Left ventricle myocardium inferior (tissue), 1 donor: ENCODE measurements at regions not wholly inside any gene's neighbourhood (a gene's known extent, or its start where the extent isn't known, plus 50 kb on each side); places are given as distances from the start of the nearest gene placed in this dataset.

Experiments
- DNase-seq: peaks from one replicate; pipeline ENCODE4 v3.0.0-alpha.2; 2020
- H3K27ac ChIP-seq: fragments of 200-600 bp; replicated peaks from 2 replicates; pipeline ENCODE4 v1.8.0; 2021
- H3K27me3 ChIP-seq: fragments of 200-600 bp; 2 replicates; pipeline ENCODE4 v1.8.0; 2021; ENCODE audit warnings: low read depth
- H3K36me3 ChIP-seq: fragments of 200-600 bp; 2 replicates; pipeline ENCODE4 v1.8.0; 2021
- H3K4me1 ChIP-seq: fragments of 200-600 bp; 2 replicates; pipeline ENCODE4 v1.8.0; 2021
- H3K4me3 ChIP-seq: fragments of 200-600 bp; 2 replicates; pipeline ENCODE4 v1.8.0; 2021; ENCODE audit warnings: mild to moderate bottlenecking, moderate library complexity
- H3K9me3 ChIP-seq: fragments of 200-600 bp; replicated peaks from 2 replicates; pipeline ENCODE4 v1.8.0; 2021
- CTCF ChIP-seq: fragments of 200-600 bp; IDR thresholded peaks from 2 replicates; pipeline ENCODE4 v1.8.0; 2021; ENCODE audit warnings: antibody characterized with exemption, mild to moderate bottlenecking, borderline replicate concordance
- intact Hi-C: fragments of 100-400 bp; cut with micrococcal nuclease; formaldehyde crosslinking; loops from one replicate; pipeline ENCODE4 v1.11.0; 2022
- donor health status: DM: no; HTN: yes; CAD: no; lungs with severe emphysema.

GRCh38 chr4:138655286-138655685 is 360.3 kb upstream of the NOCT start:
- no peak for TF ChIP-seq CTCF
- Histone ChIP-seq H3K4me3 (no peak overlapping the region), H3K27me3 (no peaks in the 10 kb centered on the region), H3K9me3 (no peaks in the 10 kb centered on the region), H3K36me3 (no peaks in the 10 kb centered on the region), H3K27ac (no peak overlapping the region), H3K4me1 (no peaks in the 10 kb centered on the region)
- no peak for DNase-seq
- intact Hi-C loops: no loop called here

DNA sequence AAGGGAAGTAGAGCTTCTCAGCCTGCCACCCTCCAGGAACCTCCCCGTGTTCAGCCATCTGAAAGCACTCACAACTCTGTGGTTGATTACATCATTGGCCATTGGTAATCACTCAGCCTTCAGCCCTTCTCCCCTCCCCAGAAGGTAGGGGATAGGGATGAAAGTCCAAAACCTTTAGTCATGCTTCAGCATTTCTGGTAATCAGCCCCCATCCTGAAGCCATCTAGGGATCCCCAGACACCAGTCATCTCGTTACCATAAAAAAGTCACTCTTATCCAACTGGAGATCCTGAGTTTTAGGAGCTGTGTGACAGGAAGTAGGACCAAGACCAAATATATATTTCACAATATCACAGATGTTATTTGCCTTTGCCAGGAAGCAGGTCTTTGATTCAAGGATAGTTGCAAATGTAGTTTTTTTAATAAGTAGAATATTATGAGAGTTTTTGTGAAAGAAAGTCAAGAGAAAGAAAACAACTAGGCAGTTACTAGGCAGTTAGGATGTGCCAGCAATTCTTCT is 364.6 kb upstream of the NOCT start:
- Histone ChIP-seq H3K4me1 (no peaks in the 10 kb centered on the region), H3K4me3 (no peak overlapping the region), H3K27me3 (no peaks in the 10 kb centered on the region), H3K27ac (peak overlapping the region; percentile 47), H3K36me3 (no peaks in the 10 kb centered on the region), H3K9me3 (no peaks in the 10 kb centered on the region)
- intact Hi-C loops: no loop called here
- DNase-seq: no peak
- no peak for TF ChIP-seq CTCF

DNA sequence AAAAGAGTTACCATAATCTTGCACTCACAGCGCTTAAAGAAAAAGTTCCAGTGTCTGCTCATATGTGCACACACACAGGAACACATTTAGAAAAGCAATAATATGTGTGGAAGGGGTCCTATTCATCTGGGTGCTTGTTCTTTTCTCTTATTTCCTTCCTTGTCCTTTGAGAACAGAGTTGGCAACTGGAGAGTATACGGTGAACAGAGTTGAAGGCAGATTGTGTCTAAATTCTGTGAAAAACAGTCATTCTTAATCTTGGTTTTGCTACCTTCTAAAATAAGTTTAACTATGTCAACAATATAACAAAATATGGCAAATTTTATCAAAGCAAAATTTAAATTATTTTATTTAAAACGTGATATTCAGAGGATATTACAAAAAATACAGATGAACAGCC is 365.1 kb upstream of the NOCT start:
- no peaks in the 10 kb centered on the region for H3K27me3 ChIP-seq
- no peaks in the 10 kb centered on the region for H3K36me3 ChIP-seq
- H3K27ac ChIP-seq: peak overlapping the region; percentile 17
- no peaks in the 10 kb centered on the region for H3K9me3 ChIP-seq
- intact Hi-C loops: no loop called here
- no peak for TF ChIP-seq CTCF
- H3K4me3 ChIP-seq: no peak overlapping the region
- no peak for DNase-seq
- no peaks in the 10 kb centered on the region for H3K4me1 ChIP-seq

GRCh38 chr4:138647433-138647832 is 368.1 kb upstream of the NOCT start:
- intact Hi-C loops: no loop called here
- H3K4me3 ChIP-seq: no peak overlapping the region

DNA sequence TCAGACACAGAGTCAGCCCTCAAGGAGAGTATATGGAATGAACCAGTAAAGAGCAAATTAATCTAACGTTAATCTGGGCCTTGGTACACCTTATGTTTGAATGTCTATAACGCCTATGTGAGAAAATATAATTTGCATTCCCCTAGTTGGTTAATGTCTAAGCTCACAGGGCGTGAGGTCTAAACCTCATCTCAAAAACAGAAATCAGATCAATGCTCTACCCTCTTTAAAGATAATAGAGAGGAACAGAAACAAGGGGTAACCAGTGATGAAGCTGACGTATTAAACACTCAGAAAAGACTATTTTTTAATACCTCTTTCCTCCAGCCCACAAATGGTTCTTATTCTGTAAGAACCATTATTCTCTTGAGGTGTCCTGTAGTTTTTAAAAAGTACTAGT is 369.2 kb upstream of the NOCT start:
- TF ChIP-seq CTCF: no peak
- H3K9me3 ChIP-seq: no peaks in the 10 kb centered on the region
- H3K4me1 ChIP-seq: peaks cover 9% of the 10 kb centered on the region
- H3K4me3 ChIP-seq: no peak overlapping the region
- H3K36me3 ChIP-seq: no peaks in the 10 kb centered on the region
- H3K27me3 ChIP-seq: no peaks in the 10 kb centered on the region
- intact Hi-C loops: no loop called here
- no peak overlapping the region for H3K27ac ChIP-seq
- DNase-seq: no peak

More at GRCh38 chr4:138647433-138647832, 368.1 kb upstream of the NOCT start:
- no peak overlapping the region for H3K27ac ChIP-seq
- no peaks in the 10 kb centered on the region for H3K36me3 ChIP-seq
- TF ChIP-seq CTCF: no peak
- H3K9me3 ChIP-seq: no peaks in the 10 kb centered on the region
- no peak for DNase-seq
- peaks cover 9% of the 10 kb centered on the region for H3K4me1 ChIP-seq
- no peaks in the 10 kb centered on the region for H3K27me3 ChIP-seq

GRCh38 chr4:138645289-138645688 is 370.3 kb upstream of the NOCT start:
- Histone ChIP-seq H3K36me3 (no peaks in the 10 kb centered on the region), H3K4me3 (no peak overlapping the region), H3K4me1 (peaks cover 9% of the 10 kb centered on the region), H3K27ac (no peak overlapping the region), H3K27me3 (no peaks in the 10 kb centered on the region), H3K9me3 (no peaks in the 10 kb centered on the region)
- TF ChIP-seq CTCF: no peak
- intact Hi-C loops: no loop called here
- DNase-seq: no peak
